ENCODE measurements at regions not wholly inside any gene's neighbourhood (a gene's known extent, or its start where the extent isn't known, plus 50 kb on each side); places are given as distances from the start of the nearest gene placed in this dataset.
A peak's percentile ranks its signal among the peaks of the same experiment; 100 is the strongest.

GRCh38 chr1:9419369-9420041 is 119.8 kb upstream of the SLC25A33 start:
- H3K9me3 Mint-ChIP-seq = no peaks in the 10 kb centered on the region

GRCh38 chr1:9420835-9421532 is 118.3 kb upstream of the SLC25A33 start:
- Histone ChIP-seq H3K36me3 (ENCODE audit: control insufficient read depth in 2 of 3, insufficient read depth in 3 of 3, low read length in 3 of 3) (no peaks in the 10 kb centered on the region), H3K4me1 (ENCODE audit: control insufficient read depth in 2 of 2, insufficient read depth in 2 of 2, low read length in 2 of 2) (peaks cover 14 to 38% of the 10 kb centered on the region in 2 donors), H3K4me3 (ENCODE audit: low read length) (no peak overlapping the region), H3K27ac (ENCODE audit: low read depth, low read length) (no peak overlapping the region), H3K27me3 (ENCODE audit: control insufficient read depth in 2 of 2, insufficient read depth in 2 of 2, low read length in 2 of 2) (peaks cover 0 to 4% of the 10 kb centered on the region in 2 donors), H3K9me3 (ENCODE audit: control insufficient read depth in 2 of 3, low read length in 3 of 3) (no peaks in the 10 kb centered on the region)
- no peak for ATAC-seq
- H3K4me1 Mint-ChIP-seq = peaks cover 22 to 74% (median 61%) of the 10 kb centered on the region in 7 donors
- POLR2A ChIA-PET = no interaction called here
- CTCF ChIA-PET = interaction anchor here (0.8 kb wide), 1 partner anchor 131 kb away, joined by 3 read pairs; no protein-coding TSS in a partner anchor
- peaks cover 0 to 3% (median 0%) of the 10 kb centered on the region in 5 donors for H3K36me3 Mint-ChIP-seq
- intact Hi-C loops (cut with micrococcal nuclease) = loop anchor here in 1 of 2 donors (10.0 kb wide), 1 partner anchor 46 kb away; no protein-coding TSS in a partner anchor
- H3K9me3 Mint-ChIP-seq = no peaks in the 10 kb centered on the region
- peak overlapping the region in 2 of 9 donors; percentile 7 to 35 for H3K27ac Mint-ChIP-seq
- H3K27me3 Mint-ChIP-seq = peaks cover 0 to 51% (median 0%) of the 10 kb centered on the region in 5 donors
- peak overlapping the region in 2 of 10 donors; percentile 19 to 34 for H3K4me3 Mint-ChIP-seq
- no peak for DNase-seq

More at GRCh38 chr1:9419369-9420041, 119.8 kb upstream of the SLC25A33 start:
- no peak overlapping the region for H3K27ac ChIP-seq (ENCODE audit: low read depth, low read length)
- H3K4me3 Mint-ChIP-seq = peak overlapping the region in 1 of 10 donors; percentile 39
- intact Hi-C loops (cut with micrococcal nuclease) = loop anchor here in 1 of 2 donors (10.0 kb wide), 1 partner anchor 45 kb away; no protein-coding TSS in a partner anchor
- peaks cover 0 to 43% (median 0%) of the 10 kb centered on the region in 5 donors for H3K27me3 Mint-ChIP-seq
- POLR2A ChIA-PET = interaction anchor here (0.8 kb wide), 1 partner anchor 10 kb away, joined by 3 read pairs; no protein-coding TSS in a partner anchor
- no peaks in the 10 kb centered on the region for H3K9me3 ChIP-seq (ENCODE audit: control insufficient read depth in 2 of 3, low read length in 3 of 3)
- CTCF ChIA-PET = interaction anchor here (0.7 kb wide), 1 partner anchor 878 kb away, joined by 6 read pairs; no protein-coding TSS in a partner anchor
- H3K4me3 ChIP-seq (ENCODE audit: low read length) = no peak overlapping the region
- peaks cover 11 to 61% (median 48%) of the 10 kb centered on the region in 7 donors for H3K4me1 Mint-ChIP-seq
- H3K27me3 ChIP-seq (ENCODE audit: control insufficient read depth in 2 of 2, insufficient read depth in 2 of 2, low read length in 2 of 2) = peaks cover 0 to 4% of the 10 kb centered on the region in 2 donors
- H3K4me1 ChIP-seq (ENCODE audit: control insufficient read depth in 2 of 2, insufficient read depth in 2 of 2, low read length in 2 of 2) = peaks cover 4 to 25% of the 10 kb centered on the region in 2 donors
- ATAC-seq (no peak), DNase-seq (no peak)
- H3K27ac Mint-ChIP-seq = no peak overlapping the region
- no peaks in the 10 kb centered on the region for H3K36me3 ChIP-seq (ENCODE audit: control insufficient read depth in 2 of 3, insufficient read depth in 3 of 3, low read length in 3 of 3)
- H3K36me3 Mint-ChIP-seq = peaks cover 0 to 3% (median 0%) of the 10 kb centered on the region in 5 donors

- Mint-ChIP-seq H3K27ac (peak overlapping the region in 2 of 9 donors; percentile 43 to 46), H3K36me3 (peaks cover 0 to 3% (median 0%) of the 10 kb centered on the region in 5 donors), H3K4me3 (no peak overlapping the region), H3K4me1 (peaks cover 28 to 75% (median 62%) of the 10 kb centered on the region in 7 donors), H3K9me3 (no peaks in the 10 kb centered on the region), H3K27me3 (peaks cover 0 to 56% (median 0%) of the 10 kb centered on the region in 5 donors)
- Histone ChIP-seq H3K27ac (ENCODE audit: low read depth, low read length) (no peak overlapping the region), H3K9me3 (ENCODE audit: control insufficient read depth in 2 of 3, low read length in 3 of 3) (no peaks in the 10 kb centered on the region), H3K4me1 (ENCODE audit: control insufficient read depth in 2 of 2, insufficient read depth in 2 of 2, low read length in 2 of 2) (peaks cover 19 to 40% of the 10 kb centered on the region in 2 donors), H3K4me3 (ENCODE audit: low read length) (no peak overlapping the region), H3K27me3 (ENCODE audit: control insufficient read depth in 2 of 2, insufficient read depth in 2 of 2, low read length in 2 of 2) (peaks cover 0 to 4% of the 10 kb centered on the region in 2 donors), H3K36me3 (ENCODE audit: control insufficient read depth in 2 of 3, insufficient read depth in 3 of 3, low read length in 3 of 3) (no peaks in the 10 kb centered on the region)
- ChIA-PET POLR2A (no interaction called here), CTCF (interaction anchor here (0.8 kb wide), 1 partner anchor 131 kb away, joined by 3 read pairs; no protein-coding TSS in a partner anchor)
- DNase-seq (no peak), ATAC-seq (no peak)
- intact Hi-C loops (cut with micrococcal nuclease) = loop anchor here in 1 of 2 donors (10.0 kb wide), 1 partner anchor 47 kb away; no protein-coding TSS in a partner anchor
Measured at GRCh38 chr1:9421533-9421873, 117.8 kb upstream of the SLC25A33 start.

- Mint-ChIP-seq H3K4me3 (no peak overlapping the region), H3K27me3 (peaks cover 0 to 53% (median 0%) of the 10 kb centered on the region in 5 donors), H3K27ac (peak overlapping the region in 2 of 9 donors; percentile 41 to 51), H3K36me3 (peaks cover 0 to 3% (median 0%) of the 10 kb centered on the region in 5 donors), H3K9me3 (no peaks in the 10 kb centered on the region), H3K4me1 (peaks cover 25 to 75% (median 62%) of the 10 kb centered on the region in 7 donors)
- Histone ChIP-seq H3K27ac (ENCODE audit: low read depth, low read length) (no peak overlapping the region), H3K9me3 (ENCODE audit: control insufficient read depth in 2 of 3, low read length in 3 of 3) (no peaks in the 10 kb centered on the region), H3K27me3 (ENCODE audit: control insufficient read depth in 2 of 2, insufficient read depth in 2 of 2, low read length in 2 of 2) (peaks cover 0 to 4% of the 10 kb centered on the region in 2 donors), H3K36me3 (ENCODE audit: control insufficient read depth in 2 of 3, insufficient read depth in 3 of 3, low read length in 3 of 3) (no peaks in the 10 kb centered on the region), H3K4me3 (ENCODE audit: low read length) (no peak overlapping the region), H3K4me1 (ENCODE audit: control insufficient read depth in 2 of 2, insufficient read depth in 2 of 2, low read length in 2 of 2) (peaks cover 26 to 40% of the 10 kb centered on the region in 2 donors)
- DNase-seq (no peak), ATAC-seq (no peak)
- POLR2A ChIA-PET = no interaction called here
- intact Hi-C loops (cut with micrococcal nuclease) = loop anchor here in 1 of 2 donors (10.0 kb wide), 1 partner anchor 48 kb away; no protein-coding TSS in a partner anchor
- CTCF ChIA-PET = no interaction called here
Measured at GRCh38 chr1:9422321-9422720, 116.9 kb upstream of the SLC25A33 start.

GRCh38 chr1:9422911-9423505 is 116.3 kb upstream of the SLC25A33 start:
- H3K27ac Mint-ChIP-seq = peak overlapping the region in 3 of 9 donors; percentile 32 to 85 (median 41)
- peaks cover 0 to 3% (median 0%) of the 10 kb centered on the region in 5 donors for H3K36me3 Mint-ChIP-seq
- no peaks in the 10 kb centered on the region for H3K36me3 ChIP-seq (ENCODE audit: control insufficient read depth in 2 of 3, insufficient read depth in 3 of 3, low read length in 3 of 3)
- H3K4me1 ChIP-seq (ENCODE audit: control insufficient read depth in 2 of 2, insufficient read depth in 2 of 2, low read length in 2 of 2) = peaks cover 23 to 39% of the 10 kb centered on the region in 2 donors
- ChIA-PET POLR2A (no interaction called here), CTCF (interaction anchor here (0.5 to 0.9 kb wide), 3 partner anchors 32 to 1665 kb away, joined by 3 read pairs; no protein-coding TSS in a partner anchor)
- H3K4me3 ChIP-seq (ENCODE audit: low read length) = no peak overlapping the region
- H3K27me3 ChIP-seq (ENCODE audit: control insufficient read depth in 2 of 2, insufficient read depth in 2 of 2, low read length in 2 of 2) = peaks cover 0 to 4% of the 10 kb centered on the region in 2 donors
- no peaks in the 10 kb centered on the region for H3K9me3 ChIP-seq (ENCODE audit: control insufficient read depth in 2 of 3, low read length in 3 of 3)
- DNase-seq (no peak), ATAC-seq (no peak)
- H3K4me1 Mint-ChIP-seq = peaks cover 24 to 75% (median 60%) of the 10 kb centered on the region in 7 donors
- H3K27ac ChIP-seq (ENCODE audit: low read depth, low read length) = no peak overlapping the region
- H3K9me3 Mint-ChIP-seq = no peaks in the 10 kb centered on the region
- intact Hi-C loops (cut with micrococcal nuclease) = loop anchor here in 1 of 2 donors (10.0 kb wide), 1 partner anchor 48 kb away; no protein-coding TSS in a partner anchor
- H3K27me3 Mint-ChIP-seq = peaks cover 0 to 51% (median 0%) of the 10 kb centered on the region in 5 donors
- H3K4me3 Mint-ChIP-seq = peak overlapping the region in 1 of 10 donors; percentile 48

GRCh38 chr1:9424261-9424660 is 115.0 kb upstream of the SLC25A33 start:
- H3K9me3 ChIP-seq (ENCODE audit: control insufficient read depth in 2 of 3, low read length in 3 of 3) = no peaks in the 10 kb centered on the region
- Mint-ChIP-seq H3K27ac (peak overlapping the region in 2 of 9 donors; percentile 33 to 47), H3K4me1 (peaks cover 34 to 80% (median 69%) of the 10 kb centered on the region in 7 donors), H3K9me3 (peaks cover 0 to 6% (median 0%) of the 10 kb centered on the region in 11 donors), H3K36me3 (peaks cover 0 to 3% (median 0%) of the 10 kb centered on the region in 5 donors), H3K4me3 (no peak overlapping the region), H3K27me3 (peaks cover 0 to 48% (median 0%) of the 10 kb centered on the region in 5 donors)
- peaks cover 24 to 41% of the 10 kb centered on the region in 2 donors for H3K4me1 ChIP-seq (ENCODE audit: control insufficient read depth in 2 of 2, insufficient read depth in 2 of 2, low read length in 2 of 2)
- H3K27ac ChIP-seq (ENCODE audit: low read depth, low read length) = no peak overlapping the region
- ATAC-seq = no peak
- peaks cover 0 to 4% of the 10 kb centered on the region in 2 donors for H3K27me3 ChIP-seq (ENCODE audit: control insufficient read depth in 2 of 2, insufficient read depth in 2 of 2, low read length in 2 of 2)
- intact Hi-C loops (cut with micrococcal nuclease) = loop anchor here in 1 of 2 donors (10.0 kb wide), 1 partner anchor 49 kb away; no protein-coding TSS in a partner anchor
- no peak overlapping the region for H3K4me3 ChIP-seq (ENCODE audit: low read length)
- no peak for DNase-seq
- H3K36me3 ChIP-seq (ENCODE audit: control insufficient read depth in 2 of 3, insufficient read depth in 3 of 3, low read length in 3 of 3) = no peaks in the 10 kb centered on the region
- ChIA-PET POLR2A (interaction anchor here (1.0 kb wide), 2 partner anchors 11 to 135 kb away, joined by 3 to 4 read pairs; no protein-coding TSS in a partner anchor), CTCF (no interaction called here)

All from naive thymus-derived CD4-positive, alpha-beta T cell (primary cell).